ENCODE measurements at regions not wholly inside any gene's neighbourhood (a gene's known extent, or its start where the extent isn't known, plus 50 kb on each side); places are given as distances from the start of the nearest gene placed in this dataset.

- TF ChIP-seq CTCF (IDR thresholded peaks at IDR 0.05), result no peak
- TF ChIP-seq POLR2A (IDR thresholded peaks at IDR 0.05), result no peak
Measured at GRCh38 chr6:9370480-9370879, 935.1 kb upstream of the SLC35B3 start.

Measured in uterus (tissue), 2 donors.